ENCODE measurements at regions not wholly inside any gene's neighbourhood (a gene's known extent, or its start where the extent isn't known, plus 50 kb on each side); places are given as distances from the start of the nearest gene placed in this dataset.

- H3K4me1 Mint-ChIP-seq = no peaks in the 10 kb centered on the region
- no peaks in the 10 kb centered on the region for H3K36me3 Mint-ChIP-seq (ENCODE audit: low read depth)
- no peaks in the 10 kb centered on the region for H3K9me3 Mint-ChIP-seq
- DNase-seq (ENCODE audit: low read depth, low spot score) = no peak
- TF ChIP-seq, protein P1, sequence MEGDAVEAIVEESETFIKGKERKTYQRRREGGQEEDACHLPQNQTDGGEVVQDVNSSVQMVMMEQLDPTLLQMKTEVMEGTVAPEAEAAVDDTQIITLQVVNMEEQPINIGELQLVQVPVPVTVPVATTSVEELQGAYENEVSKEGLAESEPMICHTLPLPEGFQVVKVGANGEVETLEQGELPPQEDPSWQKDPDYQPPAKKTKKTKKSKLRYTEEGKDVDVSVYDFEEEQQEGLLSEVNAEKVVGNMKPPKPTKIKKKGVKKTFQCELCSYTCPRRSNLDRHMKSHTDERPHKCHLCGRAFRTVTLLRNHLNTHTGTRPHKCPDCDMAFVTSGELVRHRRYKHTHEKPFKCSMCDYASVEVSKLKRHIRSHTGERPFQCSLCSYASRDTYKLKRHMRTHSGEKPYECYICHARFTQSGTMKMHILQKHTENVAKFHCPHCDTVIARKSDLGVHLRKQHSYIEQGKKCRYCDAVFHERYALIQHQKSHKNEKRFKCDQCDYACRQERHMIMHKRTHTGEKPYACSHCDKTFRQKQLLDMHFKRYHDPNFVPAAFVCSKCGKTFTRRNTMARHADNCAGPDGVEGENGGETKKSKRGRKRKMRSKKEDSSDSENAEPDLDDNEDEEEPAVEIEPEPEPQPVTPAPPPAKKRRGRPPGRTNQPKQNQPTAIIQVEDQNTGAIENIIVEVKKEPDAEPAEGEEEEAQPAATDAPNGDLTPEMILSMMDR (conservative IDR thresholded peaks at IDR 0.05) = no peak
- no peak overlapping the region for H3K27ac Mint-ChIP-seq (ENCODE audit: unreplicated experiment)
- H3K27me3 Mint-ChIP-seq (ENCODE audit: low read depth) = no peaks in the 10 kb centered on the region
- H3K4me3 Mint-ChIP-seq = no peak overlapping the region
These were observed 82.9 kb downstream of the ZNF737 start for GRCh38 chr19:20482721-20483120.

GRCh38 chr19:20481736-20482135, 83.8 kb downstream of the ZNF737 start:
- no peak overlapping the region for H3K4me3 Mint-ChIP-seq
- TF ChIP-seq, protein P1 (conservative IDR thresholded peaks at IDR 0.05) = no peak
- no peaks in the 10 kb centered on the region for H3K4me1 Mint-ChIP-seq
- H3K9me3 Mint-ChIP-seq = peaks cover 5% of the 10 kb centered on the region
- H3K36me3 Mint-ChIP-seq (ENCODE audit: low read depth) = no peaks in the 10 kb centered on the region
- DNase-seq (ENCODE audit: low read depth, low spot score) = no peak
- no peaks in the 10 kb centered on the region for H3K27me3 Mint-ChIP-seq (ENCODE audit: low read depth)
- no peak overlapping the region for H3K27ac Mint-ChIP-seq (ENCODE audit: unreplicated experiment)

- Mint-ChIP-seq H3K4me3 (no peak overlapping the region), H3K36me3 (ENCODE audit: low read depth) (no peaks in the 10 kb centered on the region), H3K27me3 (ENCODE audit: low read depth) (no peaks in the 10 kb centered on the region), H3K9me3 (peaks cover 5% of the 10 kb centered on the region), H3K27ac (ENCODE audit: unreplicated experiment) (no peak overlapping the region), H3K4me1 (no peaks in the 10 kb centered on the region)
- TF ChIP-seq, protein P1 (conservative IDR thresholded peaks at IDR 0.05) = no peak
- no peak for DNase-seq (ENCODE audit: low read depth, low spot score)
These were observed 86.1 kb downstream of the ZNF737 start for GRCh38 chr19:20479483-20479882.

DNA sequence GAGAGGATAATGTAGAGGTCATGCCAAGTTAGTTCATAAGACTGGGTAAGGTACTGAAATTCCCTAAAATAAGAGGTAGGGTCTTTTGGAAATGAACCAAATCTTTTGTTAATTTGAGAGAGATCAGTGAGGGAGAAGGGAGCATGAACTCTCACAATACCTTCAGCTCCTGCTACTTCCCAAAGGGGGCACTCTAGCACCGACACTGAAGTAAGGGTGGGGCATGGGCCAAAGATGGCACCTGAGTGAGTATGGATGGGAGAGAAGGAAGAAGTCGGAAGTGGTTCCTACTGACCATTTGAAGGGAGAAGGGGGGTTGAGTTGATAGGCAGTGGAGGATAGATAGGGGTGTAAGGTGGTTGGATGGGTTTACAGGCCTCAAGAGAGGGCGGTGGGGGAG, 86.6 kb downstream of the ZNF737 start:
- Mint-ChIP-seq H3K9me3 (peaks cover 8% of the 10 kb centered on the region), H3K4me3 (no peak overlapping the region), H3K4me1 (no peaks in the 10 kb centered on the region), H3K27me3 (ENCODE audit: low read depth) (no peaks in the 10 kb centered on the region), H3K27ac (ENCODE audit: unreplicated experiment) (no peak overlapping the region), H3K36me3 (ENCODE audit: low read depth) (no peaks in the 10 kb centered on the region)
- TF ChIP-seq, protein P1 (conservative IDR thresholded peaks at IDR 0.05) = no peak
- no peak for DNase-seq (ENCODE audit: low read depth, low spot score)

GRCh38 chr19:20472854-20473253, 92.7 kb downstream of the ZNF737 start:
- Mint-ChIP-seq H3K27me3 (ENCODE audit: low read depth) (no peaks in the 10 kb centered on the region), H3K4me3 (no peak overlapping the region), H3K4me1 (no peaks in the 10 kb centered on the region), H3K36me3 (ENCODE audit: low read depth) (no peaks in the 10 kb centered on the region), H3K27ac (ENCODE audit: unreplicated experiment) (no peak overlapping the region), H3K9me3 (peaks cover 8% of the 10 kb centered on the region)
- DNase-seq (ENCODE audit: low read depth, low spot score) = no peak
- TF ChIP-seq, protein P1 (conservative IDR thresholded peaks at IDR 0.05) = no peak

- no peaks in the 10 kb centered on the region for H3K27me3 Mint-ChIP-seq (ENCODE audit: low read depth)
- no peaks in the 10 kb centered on the region for H3K36me3 Mint-ChIP-seq (ENCODE audit: low read depth)
- H3K4me1 Mint-ChIP-seq = no peaks in the 10 kb centered on the region
- H3K4me3 Mint-ChIP-seq = no peak overlapping the region
- no peak for DNase-seq (ENCODE audit: low read depth, low spot score)
- no peak overlapping the region for H3K27ac Mint-ChIP-seq (ENCODE audit: unreplicated experiment)
- peaks cover 3% of the 10 kb centered on the region for H3K9me3 Mint-ChIP-seq
- TF ChIP-seq, protein P1 (conservative IDR thresholded peaks at IDR 0.05) = no peak
These were observed 94.2 kb downstream of the ZNF737 start for GRCh38 chr19:20471431-20471830.
